NOMO-1 (cell line): ENCODE measurements at regions not wholly inside any gene's neighbourhood (a gene's known extent, or its start where the extent isn't known, plus 50 kb on each side); places are given as distances from the start of the nearest gene placed in this dataset.

ENCODE experiments used
- DNase-seq, 2 experiments: peaks; one replicate each; lab custom pipeline; 2025; ENCODE audit not compliant: unreplicated experiment in 2 of 2; lab: John Stamatoyannopoulos, UW

DNA sequence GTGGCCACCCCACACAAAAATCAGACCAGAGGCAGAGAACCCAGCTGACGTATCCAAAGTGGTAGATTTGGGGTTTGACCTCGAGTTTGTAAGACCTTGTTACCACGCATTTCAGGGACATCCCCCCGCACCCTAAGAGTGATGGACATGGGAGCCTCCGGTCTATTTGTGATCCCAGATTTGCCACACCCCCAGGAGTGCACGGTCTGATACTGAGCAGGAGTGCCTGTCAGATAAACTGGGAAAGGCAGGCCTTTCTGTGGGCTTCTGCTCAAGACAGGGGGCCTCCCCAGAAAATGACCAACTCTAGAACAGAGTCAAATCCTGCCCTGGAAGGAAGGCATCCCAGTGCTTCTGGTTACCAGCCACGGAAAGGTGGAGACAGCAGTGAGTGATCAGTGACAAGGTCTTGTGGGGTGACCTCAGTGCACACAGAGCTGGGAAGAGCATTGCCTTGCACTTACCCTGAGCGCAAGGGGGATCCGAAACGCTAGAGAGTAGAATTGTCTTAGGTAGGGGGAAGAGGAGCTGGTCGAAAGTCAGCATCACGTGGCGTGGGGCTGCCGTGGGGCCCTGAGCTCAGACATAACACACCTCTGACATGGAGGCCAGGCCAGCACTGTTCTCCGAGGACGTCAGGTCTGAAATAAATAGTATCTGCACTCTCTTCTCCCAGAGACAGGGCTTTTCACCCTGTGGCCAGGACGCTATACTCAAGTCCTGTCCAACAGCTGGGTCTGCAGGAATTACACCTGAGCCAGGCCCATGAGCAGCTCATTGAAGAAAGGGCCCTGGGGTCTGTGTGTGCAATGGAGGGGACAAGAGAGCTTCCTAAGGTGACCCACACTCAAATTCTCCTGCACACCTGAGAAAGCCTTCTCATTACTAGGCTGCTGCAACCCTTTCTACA is 242.4 kb upstream of the SALL3 start:
- DNase-seq = no peak

DNA sequence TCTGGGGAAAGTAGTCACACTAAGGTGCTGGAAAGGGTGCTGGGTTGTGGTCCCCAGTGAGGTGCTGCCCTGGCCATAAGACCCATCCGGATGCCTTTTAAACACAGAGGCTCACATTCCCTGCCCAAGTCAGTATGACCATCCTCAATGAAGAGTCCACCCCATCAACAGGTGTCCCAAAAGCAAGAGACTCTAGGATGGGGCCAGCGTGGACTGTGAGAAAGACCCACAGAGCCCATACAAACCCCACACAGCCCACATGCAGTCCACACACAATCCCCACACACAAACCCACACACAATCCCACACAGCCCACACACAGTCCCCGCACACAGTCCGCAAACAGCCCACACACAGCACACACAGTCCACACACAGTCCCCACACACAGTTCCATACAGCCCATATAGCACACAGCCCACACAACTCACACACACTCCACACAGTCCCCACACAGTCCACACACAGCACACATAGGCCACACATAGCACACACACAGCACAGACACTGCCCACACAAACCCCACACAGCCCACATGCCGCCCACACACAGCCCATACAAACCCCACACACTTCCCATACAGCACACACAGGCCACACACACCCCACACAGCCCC is 241.4 kb upstream of the SALL3 start:
- DNase-seq = no peak

DNA sequence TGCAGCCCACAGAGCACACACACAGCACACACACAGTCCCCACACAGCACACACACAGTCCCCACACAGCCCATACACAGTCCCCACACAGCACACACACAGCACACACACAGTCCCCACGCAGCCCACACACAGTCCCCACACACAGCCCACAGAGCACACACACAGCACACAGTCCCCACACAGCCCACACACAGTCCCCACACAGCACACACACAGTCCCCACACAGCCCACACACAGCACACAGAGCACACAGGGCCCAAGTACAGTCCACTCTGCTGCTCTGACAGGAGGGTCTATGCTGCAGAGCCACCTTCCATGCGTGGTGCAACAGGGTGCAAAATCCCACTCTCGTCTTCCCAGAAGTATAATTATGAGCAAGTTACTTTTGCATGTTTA is 240.5 kb upstream of the SALL3 start:
- DNase-seq = no peak

- no peak for DNase-seq
Observed at GRCh38 chr18:78739882-78740677, 239.5 kb upstream of the SALL3 start.

GRCh38 chr18:78740876-78741275 is 238.7 kb upstream of the SALL3 start:
- DNase-seq = no peak

- no peak for DNase-seq
Observed at GRCh38 chr18:78741381-78742217, 238.0 kb upstream of the SALL3 start.

DNA sequence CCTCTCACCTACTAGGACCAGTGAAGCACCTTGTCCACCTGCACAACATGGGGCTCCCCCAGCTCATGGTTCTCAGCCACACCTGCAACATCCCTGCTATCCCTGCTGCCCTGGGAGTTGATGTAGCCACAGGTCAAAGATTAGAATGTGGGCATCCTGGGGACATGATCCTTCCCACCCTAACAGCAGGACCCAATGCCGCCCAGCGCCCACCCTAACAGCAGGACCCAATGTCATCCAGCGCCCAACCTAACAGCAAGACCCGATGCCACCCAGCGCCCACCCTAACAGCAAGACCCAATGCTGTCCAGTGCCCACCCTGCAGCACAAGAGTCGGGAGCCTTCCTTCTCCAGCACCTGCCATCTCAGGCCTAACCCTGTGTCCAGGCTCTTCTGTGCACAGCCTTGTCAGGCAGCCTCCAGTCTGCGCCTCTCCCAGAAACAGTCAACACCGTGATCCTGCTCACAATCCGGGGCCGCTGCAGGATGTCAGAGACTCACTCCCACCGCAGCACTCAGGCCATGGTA is 237.3 kb upstream of the SALL3 start:
- DNase-seq = no peak

- no peak for DNase-seq
Observed at GRCh38 chr18:78743078-78743477, 236.5 kb upstream of the SALL3 start.

- DNase-seq = no peak
Observed at GRCh38 chr18:78751664-78752063, 228.0 kb upstream of the SALL3 start.

DNA sequence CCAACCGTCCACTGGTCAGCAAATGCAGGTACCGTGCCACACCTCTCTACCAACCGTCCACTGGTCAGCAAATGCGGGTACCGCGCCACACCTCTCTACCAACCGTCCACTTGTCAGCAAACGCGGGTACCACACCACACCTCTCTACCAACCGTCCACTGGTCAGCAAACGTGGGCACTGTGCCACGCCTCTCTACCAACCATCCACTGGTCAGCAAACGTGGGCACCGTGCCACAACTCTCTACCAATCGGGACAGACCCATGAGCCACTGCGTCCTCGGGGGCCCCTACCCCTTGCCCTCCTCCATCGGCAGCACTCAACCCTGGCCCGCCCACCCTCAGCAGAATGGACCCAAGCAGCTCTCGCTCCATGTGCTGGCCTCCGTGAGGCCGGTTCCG is 226.4 kb upstream of the SALL3 start:
- DNase-seq = no peak

- DNase-seq = no peak
Observed at GRCh38 chr18:78754311-78755043, 225.1 kb upstream of the SALL3 start.

- no peak for DNase-seq
Observed at GRCh38 chr18:78757014-78757413, 222.6 kb upstream of the SALL3 start.

DNA sequence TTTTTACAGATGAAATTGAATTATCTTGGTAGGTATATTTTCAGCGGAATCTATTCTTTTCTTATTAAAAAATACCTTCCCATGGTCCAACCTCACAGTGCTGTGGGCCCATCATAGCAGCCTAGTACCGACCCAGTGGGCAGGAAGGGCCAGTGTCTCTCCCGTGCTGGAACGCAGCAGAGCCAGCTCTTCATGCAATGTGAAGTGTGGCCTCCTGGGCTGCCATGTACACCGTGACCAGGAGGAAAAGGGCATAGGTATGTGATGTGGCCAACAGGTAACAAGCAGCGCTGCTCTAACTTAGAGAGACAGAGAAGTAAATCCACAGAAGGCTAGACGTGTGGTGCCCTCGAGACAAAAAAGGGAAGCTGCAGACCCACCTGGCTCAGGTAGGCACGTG is 221.1 kb upstream of the SALL3 start:
- no peak for DNase-seq

- DNase-seq = no peak
Observed at GRCh38 chr18:78762753-78763152, 216.9 kb upstream of the SALL3 start.

GRCh38 chr18:78764544-78764943 is 215.1 kb upstream of the SALL3 start:
- no peak for DNase-seq

DNA sequence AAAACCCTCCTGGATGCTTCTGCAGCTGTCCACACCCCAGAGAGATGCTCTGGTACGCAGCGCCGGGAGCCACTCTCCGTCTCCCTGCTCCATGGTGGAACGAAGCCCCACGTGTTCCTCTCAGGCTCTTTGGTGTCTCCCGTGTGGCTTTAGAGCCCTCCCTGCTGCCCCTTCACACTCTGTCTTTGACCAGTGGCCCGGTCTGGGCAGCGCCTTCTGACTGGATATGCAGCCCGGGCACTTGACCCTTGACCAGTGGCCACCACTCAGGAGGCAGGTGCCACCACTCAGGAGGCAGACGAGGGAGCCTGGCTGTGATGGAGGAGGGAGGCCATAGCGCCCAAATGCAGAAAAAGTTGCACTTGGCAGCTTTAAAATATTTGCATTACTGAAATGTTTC is 214.5 kb upstream of the SALL3 start:
- DNase-seq = no peak

DNA sequence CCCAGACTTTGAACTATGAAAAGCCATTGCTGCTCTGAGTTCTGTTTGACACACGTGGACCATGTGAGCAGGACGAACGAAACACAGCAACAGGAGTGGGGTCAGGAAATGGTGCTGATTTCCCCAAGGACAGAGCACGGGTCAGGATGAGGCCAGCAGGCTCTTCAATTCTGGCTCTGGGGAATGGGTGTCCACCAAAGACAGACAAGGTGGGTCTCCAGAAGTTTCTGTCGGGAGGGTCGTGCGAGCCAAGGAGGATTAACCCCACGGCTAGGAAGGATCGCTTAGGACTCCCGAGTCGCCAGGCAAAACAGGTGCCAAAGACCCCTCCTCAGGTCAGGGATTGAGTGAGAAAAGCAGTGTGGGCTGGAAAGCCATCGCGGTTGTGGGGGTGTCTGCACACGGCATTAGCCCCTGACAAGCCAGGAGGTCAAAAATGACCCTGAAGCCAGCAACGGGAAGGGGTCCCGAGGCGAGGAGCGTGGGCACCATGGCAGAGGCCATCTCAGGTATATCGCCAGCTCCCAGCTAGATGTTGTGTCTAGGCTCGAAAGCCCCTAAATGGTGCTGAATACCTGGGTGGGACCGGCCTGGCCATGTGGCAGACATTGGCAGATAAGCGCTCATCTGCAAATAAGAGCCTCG is 213.9 kb upstream of the SALL3 start:
- no peak for DNase-seq

DNA sequence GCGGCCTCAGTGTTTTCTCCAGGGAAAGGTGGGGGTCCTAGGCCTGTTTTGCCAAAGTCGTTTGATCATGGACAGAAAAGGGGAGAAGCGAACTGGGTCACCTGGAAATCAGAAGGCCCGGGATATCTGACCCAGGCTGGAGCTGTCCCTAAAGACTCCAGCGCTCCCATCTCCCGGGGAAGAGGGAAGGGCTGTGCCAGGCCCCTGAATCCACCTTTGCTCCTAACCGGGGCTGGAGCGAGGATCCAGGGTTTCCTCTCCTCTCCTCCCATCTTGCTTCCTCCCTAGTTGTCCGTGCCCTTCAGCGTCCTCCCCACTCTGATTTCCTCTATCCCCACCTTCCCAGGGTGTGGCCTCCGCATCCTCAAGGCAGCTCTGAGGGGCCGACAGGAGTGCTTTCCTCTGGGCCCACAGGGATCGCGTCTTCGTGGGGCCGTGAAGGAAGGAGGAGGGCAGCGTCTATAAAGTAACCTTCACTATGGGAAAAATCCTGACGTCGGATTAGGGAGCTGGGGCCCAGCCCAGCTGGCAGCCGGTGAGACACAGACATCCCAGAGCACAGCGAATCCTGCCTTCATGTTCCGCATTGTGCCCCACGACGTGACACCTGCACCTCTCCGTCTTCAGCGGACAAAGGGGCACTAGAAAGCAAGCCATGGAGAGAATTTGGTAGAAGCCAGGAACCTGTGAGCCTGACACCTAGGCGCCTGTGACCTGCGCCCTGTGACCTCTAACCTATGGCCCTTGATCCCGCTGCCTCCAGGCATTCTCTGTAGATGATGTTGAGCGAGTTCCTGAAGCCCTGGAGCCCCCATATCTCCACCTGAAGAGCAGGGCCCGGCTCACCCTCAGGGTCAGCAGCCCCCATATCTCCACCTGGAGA is 212.7 kb upstream of the SALL3 start:
- no peak for DNase-seq
